H1 (cell line): ENCODE measurements at regions not wholly inside any gene's neighbourhood (a gene's known extent, or its start where the extent isn't known, plus 50 kb on each side); places are given as distances from the start of the nearest gene placed in this dataset.

Experiments used
- CTCF ChIA-PET: fragments of 300-600 bp; sonication (Branson Sonifier 250); formaldehyde crosslinking; loops from one replicate; lab custom pipeline; 2021; ENCODE audit not compliant: partially characterized antibody; lab: Charles Lee
- POLR2A ChIA-PET: fragments of 300-600 bp; sonication (Branson Sonifier 250); formaldehyde crosslinking; loops from one replicate; lab custom pipeline; 2021; ENCODE audit warnings: inconsistent platforms; ENCODE audit not compliant: partially characterized antibody; lab: Charles Lee
- DNase-seq, 2 experiments: peaks; one replicate each; pipeline versions ENCODE4 v3.0.0 to v3.0.0-alpha.2; 2010 to 2022; ENCODE audit warnings: low spot score in 2 of 2, low read depth in 1 of 2, mixed read lengths in 1 of 2
- FAIRE-seq: peaks from 2 replicates; lab custom pipeline; 2011; peaks lifted over from hg19 to GRCh38; lab: Jason Lieb, UNC
- H2AFZ ChIP-seq: 2 replicates; pipeline ENCODE4 v1.8.1; 2012; ENCODE audit warnings: low read length, inconsistent platforms
- H2AK5ac ChIP-seq: 2 replicates; pipeline ENCODE4 v1.6.1; 2013; ENCODE audit warnings: low read depth, low read length
- H2BK120ac ChIP-seq: replicated peaks from 2 replicates; pipeline ENCODE3; 2013; ENCODE audit warnings: low read depth, low read length, inconsistent platforms
- H2BK12ac ChIP-seq: 2 replicates; pipeline ENCODE4 v1.6.1; 2013; ENCODE audit warnings: low read depth, low read length
- H2BK15ac ChIP-seq: 2 replicates; pipeline ENCODE4 v1.6.1; 2013; ENCODE audit warnings: low read length
- H2BK20ac ChIP-seq: 2 replicates; pipeline ENCODE4 v1.6.1; 2013; ENCODE audit warnings: low read length
- H2BK5ac ChIP-seq: 2 replicates; pipeline ENCODE4 v1.6.1; 2013; ENCODE audit warnings: low read depth, low read length
- H3K14ac ChIP-seq: 2 replicates; pipeline ENCODE4 v1.6.1; 2013; ENCODE audit warnings: inconsistent platforms; ENCODE audit not compliant: insufficient read length
- H3K18ac ChIP-seq: 2 replicates; pipeline ENCODE4 v1.6.1; 2013; ENCODE audit warnings: low read length; ENCODE audit errors: extremely low read depth
- H3K23ac ChIP-seq: 2 replicates; pipeline ENCODE4 v1.6.1; 2013; ENCODE audit warnings: inconsistent platforms; ENCODE audit not compliant: insufficient read length
- H3K23me2 ChIP-seq: 2 replicates; pipeline ENCODE4 v1.6.1; 2013; ENCODE audit warnings: low read depth, low read length
- H3K27ac ChIP-seq: 2 replicates; pipeline ENCODE4 v1.6.1; 2011; ENCODE audit warnings: low read depth, low read length, inconsistent platforms
- H3K27me3 ChIP-seq, 4 experiments: replicated peaks in 1 of 4; 1 replicate in 1 of 4; 2 replicates in 3 of 4; pipeline versions ENCODE4 v1.6.1 to v1.8.1; 2011 to 2013; ENCODE audit warnings: low read length in 3 of 4, mild to moderate bottlenecking in 3 of 4, inconsistent platforms in 2 of 4, mixed read lengths in 2 of 4, moderate library complexity in 1 of 4; ENCODE audit not compliant: control insufficient read depth in 3 of 4, insufficient read depth in 3 of 4; ENCODE audit errors: extremely low read depth in 1 of 4
- H3K36me3 ChIP-seq, 4 experiments: 2 replicates each; pipeline versions ENCODE4 v1.6.1 to v1.8.1; 2011 to 2013; ENCODE audit warnings: mild to moderate bottlenecking in 4 of 4, low read length in 3 of 4, moderate library complexity in 2 of 4, control low read depth in 1 of 4, inconsistent platforms in 1 of 4; ENCODE audit not compliant: insufficient read depth in 4 of 4, control insufficient read depth in 2 of 4
- H3K4ac ChIP-seq: replicated peaks from 2 replicates; pipeline ENCODE3; 2013; ENCODE audit warnings: low read length, low read depth, mixed read lengths, inconsistent platforms; ENCODE audit not compliant: insufficient read length
- H3K4me1 ChIP-seq, 4 experiments: replicated peaks in 1 of 4; 1 replicate in 1 of 4; 2 replicates in 3 of 4; pipeline versions ENCODE4 v1.6.1 to v1.8.1; 2011 to 2013; ENCODE audit warnings: low read length in 3 of 4, inconsistent platforms in 2 of 4, mixed read lengths in 1 of 4; ENCODE audit not compliant: insufficient read depth in 4 of 4, control insufficient read depth in 3 of 4
- H3K4me2 ChIP-seq, 2 experiments: 2 replicates each; pipeline versions ENCODE4 v1.6.1 to v1.8.1; 2011 to 2013; ENCODE audit warnings: low read depth in 2 of 2, low read length in 2 of 2, control low read depth in 1 of 2, inconsistent platforms in 1 of 2, mild to moderate bottlenecking in 1 of 2; ENCODE audit not compliant: insufficient read depth in 1 of 2
- H3K4me3 ChIP-seq, 4 experiments: fragments of 200-600, 300-600 bp in 1 of 4; sonication (generic), shearing (Covaris generic), sonication (Bioruptor Twin) in 1 of 4; 2 replicates each; pipeline versions ENCODE4 v1.5.1 to v1.8.1; 2011 to 2016; ENCODE audit warnings: low read length in 4 of 4, low read depth in 3 of 4, control low read depth in 2 of 4, inconsistent platforms in 2 of 4, mild to moderate bottlenecking in 2 of 4, mixed read lengths in 1 of 4, moderate library complexity in 1 of 4; ENCODE audit not compliant: insufficient read depth in 2 of 4; ENCODE audit errors: extremely low read depth in 1 of 4
- H3K56ac ChIP-seq: replicated peaks from 2 replicates; pipeline ENCODE3; 2013; ENCODE audit warnings: low read depth, mild to moderate bottlenecking, mixed read lengths, low read length, inconsistent platforms; ENCODE audit not compliant: insufficient read length
- H3K79me1 ChIP-seq: 2 replicates; pipeline ENCODE4 v1.6.1; 2013; ENCODE audit warnings: low read depth, low read length, control low read depth
- H3K79me2 ChIP-seq, 2 experiments: 2 replicates each; pipeline versions ENCODE4 v1.6.1 to v1.8.1; 2012 to 2013; ENCODE audit warnings: low read length in 2 of 2, mild to moderate bottlenecking in 2 of 2, inconsistent platforms in 1 of 2; ENCODE audit not compliant: insufficient read depth in 2 of 2, control insufficient read depth in 1 of 2
- H3K9ac ChIP-seq, 4 experiments: replicated peaks in 1 of 4; 1 replicate in 1 of 4; 2 replicates in 3 of 4; pipeline versions ENCODE4 v1.6.1 to v1.8.1; 2011 to 2013; ENCODE audit warnings: low read depth in 3 of 4, low read length in 3 of 4, control low read depth in 2 of 4, mild to moderate bottlenecking in 2 of 4, moderate library complexity in 2 of 4, inconsistent platforms in 1 of 4; ENCODE audit errors: extremely low read depth in 1 of 4
- H3K9me3 ChIP-seq, 2 experiments: 2 replicates each; pipeline versions ENCODE4 v1.6.1 to v1.8.1; 2012 to 2013; ENCODE audit warnings: mild to moderate bottlenecking in 2 of 2, moderate library complexity in 2 of 2, control low read depth in 1 of 2, inconsistent platforms in 1 of 2, low read depth in 1 of 2, low read length in 1 of 2, mixed read lengths in 1 of 2; ENCODE audit not compliant: insufficient read depth in 2 of 2
- H4K20me1 ChIP-seq, 2 experiments: replicated peaks in 1 of 2; 2 replicates each; pipeline versions ENCODE3 to v1.8.1; 2011 to 2013; ENCODE audit warnings: inconsistent platforms in 2 of 2, low read length in 2 of 2, mild to moderate bottlenecking in 1 of 2; ENCODE audit not compliant: insufficient read depth in 2 of 2, control insufficient read depth in 1 of 2
- H4K5ac ChIP-seq: 2 replicates; pipeline ENCODE4 v1.6.1; 2013; ENCODE audit warnings: low read length, low read depth, mixed read lengths, inconsistent platforms; ENCODE audit not compliant: insufficient read length
- H4K8ac ChIP-seq: 2 replicates; pipeline ENCODE4 v1.8.0; 2013; ENCODE audit warnings: mild to moderate bottlenecking, moderate library complexity, low read length, inconsistent platforms; ENCODE audit not compliant: insufficient read depth; ENCODE audit errors: extremely low read depth
- H4K91ac ChIP-seq: replicated peaks from 2 replicates; pipeline ENCODE3; 2013; ENCODE audit warnings: low read length, mixed read lengths, inconsistent platforms; ENCODE audit not compliant: insufficient read length
- CHD1 ChIP-seq: IDR thresholded peaks from 2 replicates; pipeline ENCODE4 v1.6.1; 2012; ENCODE audit warnings: low read depth, low read length, improper control_type of control experiment
- EGR1 ChIP-seq: IDR thresholded peaks from 2 replicates; pipeline ENCODE4 v1.6.1; 2011; ENCODE audit warnings: low read depth, low read length, borderline replicate concordance
- GABPA ChIP-seq: IDR thresholded peaks from 2 replicates; pipeline ENCODE4 v1.6.1; 2011; ENCODE audit warnings: mild to moderate bottlenecking, low read length, moderate library complexity, borderline replicate concordance; ENCODE audit not compliant: insufficient read depth
- HDAC6 ChIP-seq: IDR thresholded peaks from one replicate; pipeline ENCODE4 v1.7.1; 2012; ENCODE audit warnings: low read depth, mild to moderate bottlenecking, inconsistent platforms, low read length, moderate library complexity
- JUN ChIP-seq: IDR thresholded peaks from 2 replicates; pipeline ENCODE4 v1.6.1; 2011; ENCODE audit warnings: low read depth, mild to moderate bottlenecking, improper control_type of control experiment, low read length
- NRF1 ChIP-seq: IDR thresholded peaks from 2 replicates; pipeline ENCODE4 v1.6.1; 2011; ENCODE audit warnings: mild to moderate bottlenecking, low read depth, low read length, improper control_type of control experiment
- POLR2AphosphoS5 ChIP-seq: IDR thresholded peaks from 2 replicates; pipeline ENCODE4 v1.6.1; 2011; ENCODE audit warnings: low read depth, low read length
- RAD21 ChIP-seq, 2 experiments: IDR thresholded peaks in 1 of 2; conservative IDR thresholded peaks in 1 of 2; 2 replicates each; pipeline ENCODE4 v1.6.1; 2011; ENCODE audit warnings: low read depth in 2 of 2, low read length in 2 of 2, improper control_type of control experiment in 1 of 2, inconsistent platforms in 1 of 2, mild to moderate bottlenecking in 1 of 2, moderate library complexity in 1 of 2
- TBP ChIP-seq: IDR thresholded peaks from 2 replicates; pipeline ENCODE4 v1.6.1; 2011; ENCODE audit warnings: low read depth, low read length, improper control_type of control experiment
- TEAD4 ChIP-seq: IDR thresholded peaks from 2 replicates; pipeline ENCODE4 v1.6.1; 2012; ENCODE audit warnings: low read depth, low read length, inconsistent platforms, mixed read lengths
- TF ChIP-seq, protein P1 (sequence below): IDR thresholded peaks from 2 replicates; pipeline ENCODE4 v1.6.1; 2011; ENCODE audit warnings: low read length, improper control_type of control experiment
- TF ChIP-seq, protein P2 (sequence below): IDR thresholded peaks from 2 replicates; pipeline ENCODE4 v1.6.1; 2011; ENCODE audit warnings: low read depth, mild to moderate bottlenecking, low read length; ENCODE audit not compliant: insufficient read depth

DNA sequence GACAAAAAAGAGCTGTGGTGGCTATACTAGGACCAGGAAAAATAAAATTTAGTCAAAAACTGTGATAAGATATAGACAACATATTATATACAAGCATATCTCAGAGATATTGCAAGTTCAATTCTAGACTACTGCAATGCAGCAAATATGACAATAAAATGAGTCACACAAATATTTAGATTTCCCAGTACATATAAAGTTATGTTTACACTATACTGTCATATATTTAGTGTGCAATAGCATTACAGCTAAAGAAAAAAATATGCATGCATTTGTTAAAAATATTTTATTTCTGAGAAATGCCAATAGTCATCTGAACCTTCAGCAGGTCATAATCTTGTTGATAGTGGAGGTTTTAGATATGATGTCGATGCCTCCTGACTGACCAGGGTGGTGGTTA lies 72.1 kb downstream of the AKR1C4 start (continued):
- TF ChIP-seq TEAD4 (no peak), NRF1 (no peak)

GRCh38 chr10:5269791-5270190 lies 73.2 kb downstream of the AKR1C4 start:
- Histone ChIP-seq H3K56ac (no peak overlapping the region), H2BK5ac (no peak overlapping the region), H4K5ac (no peak overlapping the region), H3K23me2 (peaks cover 1% of the 10 kb centered on the region; the same call in 1 of the 2 replicates), H2AFZ (no peak overlapping the region), H4K8ac (no peak overlapping the region), H2BK12ac (no peak overlapping the region), H2AK5ac (no peak overlapping the region), H3K36me3 (no peaks in the 10 kb centered on the region), H4K91ac (no peak overlapping the region), H3K23ac (no peak overlapping the region), H3K79me1 (no peaks in the 10 kb centered on the region), H3K27me3 (peaks cover 0 to 1% (median 0%) of the 10 kb centered on the region in 4 experiments; a peak in 1 of 7 replicates), H2BK20ac (no peak overlapping the region), H2BK15ac (no peak overlapping the region), H3K4me3 (no peak overlapping the region), H2BK120ac (no peak overlapping the region), H3K9me3 (peaks cover 6 to 18% of the 10 kb centered on the region in 2 experiments; a peak in 2 of 4 replicates), H3K79me2 (no peaks in the 10 kb centered on the region), H3K4ac (no peak overlapping the region), H4K20me1 (no peaks in the 10 kb centered on the region), H3K27ac (no peak overlapping the region), H3K18ac (no peak overlapping the region), H3K14ac (no peak overlapping the region), H3K4me2 (no peak overlapping the region), H3K4me1 (no peaks in the 10 kb centered on the region), H3K9ac (no peak overlapping the region)
- POLR2A ChIA-PET: no interaction called here
- FAIRE-seq (no peak), DNase-seq (no peak)
- CTCF ChIA-PET: interaction anchor here (0.8 to 1.7 kb wide), 3 partner anchors 14 to 287 kb away, joined by 3 to 5 read pairs (median 3); no protein-coding TSS in a partner anchor
- TF ChIP-seq, protein P1, sequence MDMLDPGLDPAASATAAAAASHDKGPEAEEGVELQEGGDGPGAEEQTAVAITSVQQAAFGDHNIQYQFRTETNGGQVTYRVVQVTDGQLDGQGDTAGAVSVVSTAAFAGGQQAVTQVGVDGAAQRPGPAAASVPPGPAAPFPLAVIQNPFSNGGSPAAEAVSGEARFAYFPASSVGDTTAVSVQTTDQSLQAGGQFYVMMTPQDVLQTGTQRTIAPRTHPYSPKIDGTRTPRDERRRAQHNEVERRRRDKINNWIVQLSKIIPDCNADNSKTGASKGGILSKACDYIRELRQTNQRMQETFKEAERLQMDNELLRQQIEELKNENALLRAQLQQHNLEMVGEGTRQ: no peak
- TF ChIP-seq, protein P2, sequence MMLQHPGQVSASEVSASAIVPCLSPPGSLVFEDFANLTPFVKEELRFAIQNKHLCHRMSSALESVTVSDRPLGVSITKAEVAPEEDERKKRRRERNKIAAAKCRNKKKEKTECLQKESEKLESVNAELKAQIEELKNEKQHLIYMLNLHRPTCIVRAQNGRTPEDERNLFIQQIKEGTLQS: no peak
- TF ChIP-seq CHD1 (no peak), JUN (no peak), RAD21 (IDR thresholded peaks at IDR 0.05 in 1 of 2, conservative IDR thresholded peaks at IDR 0.05 in 1 of 2; ENCODE audit: low read depth in 2 of 2, low read length in 2 of 2) (no peak), TBP (no peak), HDAC6 (no peak), EGR1 (no peak), POLR2AphosphoS5 (no peak), GABPA (no peak)
